RWPE1 (cell line): ENCODE measurements at regions not wholly inside any gene's neighbourhood (a gene's known extent, or its start where the extent isn't known, plus 50 kb on each side); places are given as distances from the start of the nearest gene placed in this dataset.

Experiments used
- CTCF ChIA-PET: fragments of 350-600 bp; sonication (Branson Sonifier 250); formaldehyde crosslinking; extraction: SDS; loops from one replicate; lab custom pipeline; 2021; lab: Yijun Ruan, JAX
- POLR2A ChIA-PET: fragments of 400-600 bp; formaldehyde crosslinking; extraction: SDS; loops from one replicate; lab custom pipeline; 2020; ENCODE audit warnings: antibody characterized with exemption; ENCODE audit not compliant: low non-redundant PET; lab: Yijun Ruan, JAX
- DNase-seq: peaks from one replicate; pipeline ENCODE4 v3.0.0; 2012; ENCODE audit warnings: low spot score
- H3K27ac ChIP-seq: fragments of 450-650 bp; 2 replicates; pipeline ENCODE4 v1.5.1; 2017
- CTCF ChIP-seq: fragments of 450-650 bp; conservative IDR thresholded peaks from 2 replicates; pipeline ENCODE4 v1.5.1; 2017; ENCODE audit warnings: low read depth, mild to moderate bottlenecking

GRCh38 chr5:165928971-165929370 is 2362.5 kb upstream of the WWC1 start:
- H3K27ac ChIP-seq: no peak overlapping the region
- TF ChIP-seq CTCF: no peak
- ChIA-PET CTCF (no interaction called here), POLR2A (interaction anchor here (0.6 kb wide), 1 partner anchor 13 kb away, joined by 13 read pairs; no protein-coding TSS in a partner anchor)
- no peak for DNase-seq

- TF ChIP-seq CTCF: no peak
- no peak overlapping the region for H3K27ac ChIP-seq
- DNase-seq: no peak
- POLR2A ChIA-PET: no interaction called here
- CTCF ChIA-PET: no interaction called here
Measured at GRCh38 chr5:165940541-165940940, 2350.9 kb upstream of the WWC1 start.

- DNase-seq: no peak
- no peak for TF ChIP-seq CTCF
- ChIA-PET POLR2A (no interaction called here), CTCF (interaction anchor here (0.8 kb wide), 1 partner anchor 825 kb away, joined by 4 read pairs; no protein-coding TSS in a partner anchor)
- H3K27ac ChIP-seq: no peak overlapping the region
Measured at GRCh38 chr5:165956854-165957253, 2334.6 kb upstream of the WWC1 start.

GRCh38 chr5:165981671-165982070 is 2309.8 kb upstream of the WWC1 start:
- ChIA-PET POLR2A (no interaction called here), CTCF (no interaction called here)
- no peak for DNase-seq
- H3K27ac ChIP-seq: no peak overlapping the region
- no peak for TF ChIP-seq CTCF

- ChIA-PET POLR2A (no interaction called here), CTCF (no interaction called here)
- TF ChIP-seq CTCF: no peak
- DNase-seq: no peak
- no peak overlapping the region for H3K27ac ChIP-seq
Measured at GRCh38 chr5:165996201-165996875, 2295.1 kb upstream of the WWC1 start.

- DNase-seq: no peak
- ChIA-PET CTCF (no interaction called here), POLR2A (no interaction called here)
- no peak for TF ChIP-seq CTCF
- no peak overlapping the region for H3K27ac ChIP-seq
Measured at GRCh38 chr5:165999693-166000320, 2291.6 kb upstream of the WWC1 start.
